PC-9 (cell line): ENCODE measurements at regions not wholly inside any gene's neighbourhood (a gene's known extent, or its start where the extent isn't known, plus 50 kb on each side); places are given as distances from the start of the nearest gene placed in this dataset.

Source experiments
- BruUV-seq: library from RNA; stranded (reverse); fragments of 400-500 nt; replicated peaks from 2 replicates; lab custom pipeline; 2021; lab: Mats Ljungman, UMichigan
- CTCF ChIA-PET: fragments of 300-600 bp; sonication (Branson Sonifier 250); formaldehyde crosslinking; loops from one replicate; lab custom pipeline; 2022; ENCODE audit warnings: antibody characterized with exemption; lab: Charles Lee
- POLR2A ChIA-PET: fragments of 300-600 bp; sonication (Branson Sonifier 250); formaldehyde crosslinking; loops from one replicate; lab custom pipeline; 2022; ENCODE audit warnings: antibody characterized with exemption; ENCODE audit not compliant: unreplicated experiment; lab: Charles Lee
- DNase-seq, 2 experiments: peaks; one replicate each; pipeline versions ENCODE4 v3.0.0 to v3.0.0-alpha.2; 2015 to 2022; ENCODE audit warnings: mixed read lengths in 1 of 2
- H2AFZ ChIP-seq: fragments of 200-600 bp; sonication (generic); 2 replicates; pipeline ENCODE4 v1.8.1; 2017; ENCODE audit warnings: antibody characterized with exemption
- H3F3A ChIP-seq: fragments of 200-600 bp; sonication (generic); 2 replicates; pipeline ENCODE4 v1.8.1; 2017; ENCODE audit warnings: antibody characterized with exemption, mild to moderate bottlenecking, low read depth; ENCODE audit not compliant: insufficient read depth
- H3K27ac ChIP-seq: fragments of 200-600 bp; sonication (generic); 2 replicates; pipeline ENCODE4 v1.6.1; 2016; ENCODE audit warnings: mixed run types
- H3K27me3 ChIP-seq: fragments of 200-600 bp; sonication (generic); 2 replicates; pipeline ENCODE4 v1.6.1; 2016; ENCODE audit warnings: low read depth, mixed run types; ENCODE audit not compliant: insufficient read depth
- H3K36me3 ChIP-seq: fragments of 200-600 bp; sonication (generic); 2 replicates; pipeline ENCODE4 v1.6.1; 2016; ENCODE audit warnings: low read depth, mixed run types
- H3K4me1 ChIP-seq: fragments of 200-600 bp; sonication (generic); replicated peaks from 2 replicates; pipeline ENCODE4 v1.6.1; 2016; ENCODE audit warnings: mixed run types; ENCODE audit not compliant: insufficient read depth
- H3K4me2 ChIP-seq: fragments of 200-600 bp; sonication (generic); 2 replicates; pipeline ENCODE4 v1.6.1; 2017; ENCODE audit warnings: mixed run types
- H3K4me3 ChIP-seq: fragments of 200-600 bp; sonication (generic); 2 replicates; pipeline ENCODE4 v1.6.1; 2016; ENCODE audit warnings: mixed run types
- H3K79me2 ChIP-seq: fragments of 200-600 bp; sonication (generic); 2 replicates; pipeline ENCODE4 v1.6.1; 2017; ENCODE audit warnings: low read depth, mixed run types
- H3K9me2 ChIP-seq: fragments of 200-600 bp; sonication (generic); 2 replicates; pipeline ENCODE4 v1.8.1; 2017; ENCODE audit warnings: mild to moderate bottlenecking; ENCODE audit not compliant: insufficient read depth
- H3K9me3 ChIP-seq: fragments of 200-600 bp; sonication (generic); 2 replicates; pipeline ENCODE4 v1.8.1; 2016; ENCODE audit warnings: low read depth; ENCODE audit not compliant: insufficient read depth
- H4K20me1 ChIP-seq: fragments of 200-600 bp; sonication (generic); 2 replicates; pipeline ENCODE4 v1.8.1; 2017; ENCODE audit not compliant: insufficient read depth
- EZH2 ChIP-seq: fragments of 200-600 bp; sonication (generic); IDR thresholded peaks from 2 replicates; pipeline ENCODE4 v1.8.0; 2017; ENCODE audit warnings: antibody characterized with exemption, low read depth
- intact Hi-C: fragments of 100-400 bp; cut with micrococcal nuclease; formaldehyde crosslinking; loops from one replicate; pipeline ENCODE4 v1.10.0; 2022; ENCODE audit not compliant: unreplicated experiment
- TF ChIP-seq, protein P1 (sequence below): fragments of 200-600 bp; sonication (generic); conservative IDR thresholded peaks from 2 replicates; pipeline ENCODE4 v1.6.1; 2017; ENCODE audit warnings: mixed run types, antibody characterized with exemption, mild to moderate bottlenecking, moderate library complexity

GRCh38 chr20:59460352-59460751, 144.0 kb upstream of the PHACTR3 start:
- Histone ChIP-seq H3K9me2 (no peaks in the 10 kb centered on the region), H3K4me2 (no peak overlapping the region), H3K27ac (no peak overlapping the region), H3F3A (no peaks in the 10 kb centered on the region), H3K36me3 (no peaks in the 10 kb centered on the region), H3K27me3 (peaks cover 99% of the 10 kb centered on the region), H3K79me2 (no peaks in the 10 kb centered on the region), H3K4me3 (no peak overlapping the region), H3K4me1 (no peaks in the 10 kb centered on the region), H2AFZ (no peak overlapping the region), H3K9me3 (no peaks in the 10 kb centered on the region), H4K20me1 (no peaks in the 10 kb centered on the region)
- BruUV-seq, result no TSS peak
- intact Hi-C loops, result no loop called here
- TF ChIP-seq EZH2, result no peak
- TF ChIP-seq, protein P1, sequence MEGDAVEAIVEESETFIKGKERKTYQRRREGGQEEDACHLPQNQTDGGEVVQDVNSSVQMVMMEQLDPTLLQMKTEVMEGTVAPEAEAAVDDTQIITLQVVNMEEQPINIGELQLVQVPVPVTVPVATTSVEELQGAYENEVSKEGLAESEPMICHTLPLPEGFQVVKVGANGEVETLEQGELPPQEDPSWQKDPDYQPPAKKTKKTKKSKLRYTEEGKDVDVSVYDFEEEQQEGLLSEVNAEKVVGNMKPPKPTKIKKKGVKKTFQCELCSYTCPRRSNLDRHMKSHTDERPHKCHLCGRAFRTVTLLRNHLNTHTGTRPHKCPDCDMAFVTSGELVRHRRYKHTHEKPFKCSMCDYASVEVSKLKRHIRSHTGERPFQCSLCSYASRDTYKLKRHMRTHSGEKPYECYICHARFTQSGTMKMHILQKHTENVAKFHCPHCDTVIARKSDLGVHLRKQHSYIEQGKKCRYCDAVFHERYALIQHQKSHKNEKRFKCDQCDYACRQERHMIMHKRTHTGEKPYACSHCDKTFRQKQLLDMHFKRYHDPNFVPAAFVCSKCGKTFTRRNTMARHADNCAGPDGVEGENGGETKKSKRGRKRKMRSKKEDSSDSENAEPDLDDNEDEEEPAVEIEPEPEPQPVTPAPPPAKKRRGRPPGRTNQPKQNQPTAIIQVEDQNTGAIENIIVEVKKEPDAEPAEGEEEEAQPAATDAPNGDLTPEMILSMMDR, result no peak
- DNase-seq, result no peak
- ChIA-PET POLR2A (no interaction called here), CTCF (no interaction called here)

GRCh38 chr20:59461526-59461925, 142.8 kb upstream of the PHACTR3 start:
- CTCF ChIA-PET, result no interaction called here
- peaks cover 99% of the 10 kb centered on the region for H3K27me3 ChIP-seq

GRCh38 chr20:59462249-59462648, 142.1 kb upstream of the PHACTR3 start:
- peaks cover 99% of the 10 kb centered on the region for H3K27me3 ChIP-seq
- no TSS peak for BruUV-seq
- intact Hi-C loops, result no loop called here
- no peaks in the 10 kb centered on the region for H3K9me2 ChIP-seq
- no peak overlapping the region for H2AFZ ChIP-seq
- no peak for TF ChIP-seq EZH2
- TF ChIP-seq, protein P1, result no peak
- no peak overlapping the region for H3K4me2 ChIP-seq
- ChIA-PET CTCF (no interaction called here), POLR2A (no interaction called here)
- no peak overlapping the region for H3K27ac ChIP-seq
- H3K4me1 ChIP-seq, result no peaks in the 10 kb centered on the region
- H3K79me2 ChIP-seq, result no peaks in the 10 kb centered on the region
- H4K20me1 ChIP-seq, result no peaks in the 10 kb centered on the region
- H3K4me3 ChIP-seq, result no peak overlapping the region
- H3K36me3 ChIP-seq, result no peaks in the 10 kb centered on the region
- no peaks in the 10 kb centered on the region for H3K9me3 ChIP-seq
- no peaks in the 10 kb centered on the region for H3F3A ChIP-seq
- no peak for DNase-seq

More at GRCh38 chr20:59461526-59461925, 142.8 kb upstream of the PHACTR3 start:
- no peaks in the 10 kb centered on the region for H3K9me3 ChIP-seq
- H3K4me1 ChIP-seq, result no peaks in the 10 kb centered on the region
- no peaks in the 10 kb centered on the region for H3F3A ChIP-seq
- intact Hi-C loops, result no loop called here
- no peaks in the 10 kb centered on the region for H3K79me2 ChIP-seq
- no peak overlapping the region for H3K27ac ChIP-seq
- BruUV-seq, result no TSS peak
- DNase-seq, result peak in 1 of 2 experiments; percentile 26
- H2AFZ ChIP-seq, result no peak overlapping the region
- no peaks in the 10 kb centered on the region for H4K20me1 ChIP-seq
- TF ChIP-seq, protein P1, result no peak
- no peak for TF ChIP-seq EZH2
- no peak overlapping the region for H3K4me3 ChIP-seq
- no peak overlapping the region for H3K4me2 ChIP-seq
- POLR2A ChIA-PET, result no interaction called here
- no peaks in the 10 kb centered on the region for H3K36me3 ChIP-seq
- no peaks in the 10 kb centered on the region for H3K9me2 ChIP-seq
